ENCODE measurements at regions not wholly inside any gene's neighbourhood (a gene's known extent, or its start where the extent isn't known, plus 50 kb on each side); places are given as distances from the start of the nearest gene placed in this dataset.

- Histone ChIP-seq H3K27me3 (no peaks in the 10 kb centered on the region), H3K9me3 (no peaks in the 10 kb centered on the region), H3K4me3 (ENCODE audit: low read depth, low read length) (no peak overlapping the region), H3K4me1 (peaks cover 3% of the 10 kb centered on the region), H3K36me3 (no peaks in the 10 kb centered on the region)
- no peak for TF ChIP-seq CTCF (IDR thresholded peaks at IDR 0.05; ENCODE audit: low read depth, low read length)
- DNase-seq = no peak
These were observed 1029.3 kb downstream of the PCDH17 start for GRCh38 chr13:58660826-58661225.

GRCh38 chr13:58666331-58666730, 1034.8 kb downstream of the PCDH17 start:
- no peaks in the 10 kb centered on the region; the same call in 1 of the 2 replicates for H3K4me1 ChIP-seq
- H3K36me3 ChIP-seq = no peaks in the 10 kb centered on the region
- H3K4me3 ChIP-seq (ENCODE audit: low read depth, low read length) = no peak overlapping the region
- no peak for DNase-seq
- no peaks in the 10 kb centered on the region for H3K9me3 ChIP-seq
- TF ChIP-seq CTCF (IDR thresholded peaks at IDR 0.05; ENCODE audit: low read depth, low read length) = no peak
- H3K27me3 ChIP-seq = no peaks in the 10 kb centered on the region

GRCh38 chr13:58667096-58667495, 1035.6 kb downstream of the PCDH17 start:
- no peak for DNase-seq
- TF ChIP-seq CTCF (IDR thresholded peaks at IDR 0.05; ENCODE audit: low read depth, low read length) = no peak
- no peaks in the 10 kb centered on the region for H3K9me3 ChIP-seq

GRCh38 chr13:58680115-58680514, 1048.6 kb downstream of the PCDH17 start:
- no peak overlapping the region for H3K4me3 ChIP-seq (ENCODE audit: low read depth, low read length)
- no peak for DNase-seq
- H3K9me3 ChIP-seq = no peaks in the 10 kb centered on the region
- H3K27me3 ChIP-seq = no peaks in the 10 kb centered on the region
- H3K36me3 ChIP-seq = no peaks in the 10 kb centered on the region
- TF ChIP-seq CTCF (IDR thresholded peaks at IDR 0.05; ENCODE audit: low read depth, low read length) = no peak
- peaks cover 5% of the 10 kb centered on the region; the same call in 1 of the 2 replicates for H3K4me1 ChIP-seq

More at GRCh38 chr13:58667096-58667495, 1035.6 kb downstream of the PCDH17 start:
- Histone ChIP-seq H3K27me3 (no peaks in the 10 kb centered on the region), H3K36me3 (no peaks in the 10 kb centered on the region), H3K4me3 (ENCODE audit: low read depth, low read length) (no peak overlapping the region), H3K4me1 (no peaks in the 10 kb centered on the region; the same call in 1 of the 2 replicates)

GRCh38 chr13:58682616-58683015, 1051.1 kb downstream of the PCDH17 start:
- no peak for DNase-seq
- Histone ChIP-seq H3K4me3 (ENCODE audit: low read depth, low read length) (no peak overlapping the region), H3K27me3 (no peaks in the 10 kb centered on the region), H3K36me3 (no peaks in the 10 kb centered on the region), H3K4me1 (peaks cover 5% of the 10 kb centered on the region; the same call in 1 of the 2 replicates), H3K9me3 (no peaks in the 10 kb centered on the region)
- no peak for TF ChIP-seq CTCF (IDR thresholded peaks at IDR 0.05; ENCODE audit: low read depth, low read length)

- Histone ChIP-seq H3K4me3 (ENCODE audit: low read depth, low read length) (no peak overlapping the region), H3K4me1 (no peaks in the 10 kb centered on the region), H3K27me3 (no peaks in the 10 kb centered on the region), H3K9me3 (peaks cover 5% of the 10 kb centered on the region), H3K36me3 (peaks cover 2% of the 10 kb centered on the region; the same call in 1 of the 2 replicates)
- DNase-seq = no peak
- TF ChIP-seq CTCF (IDR thresholded peaks at IDR 0.05; ENCODE audit: low read depth, low read length) = no peak
These were observed 1055.6 kb downstream of the PCDH17 start for GRCh38 chr13:58687148-58687547.

Measured in BE2C (cell line).